ENCODE measurements at regions not wholly inside any gene's neighbourhood (a gene's known extent, or its start where the extent isn't known, plus 50 kb on each side); places are given as distances from the start of the nearest gene placed in this dataset.

GRCh38 chr4:62709618-62710252, 1509.6 kb downstream of the ADGRL3 start:
- H3K4me3 Mint-ChIP-seq = no peak overlapping the region
- H3K36me3 Mint-ChIP-seq (ENCODE audit: low read depth) = no peaks in the 10 kb centered on the region
- no peaks in the 10 kb centered on the region for H3K9me3 Mint-ChIP-seq
- DNase-seq (ENCODE audit: low read depth, low spot score) = peak; percentile 2
- no peaks in the 10 kb centered on the region for H3K27me3 Mint-ChIP-seq (ENCODE audit: low read depth)
- no peak overlapping the region for H3K27ac Mint-ChIP-seq (ENCODE audit: unreplicated experiment)
- peaks cover 7% of the 10 kb centered on the region for H3K4me1 Mint-ChIP-seq
- peak; percentile 87 for TF ChIP-seq CTCF (conservative IDR thresholded peaks at IDR 0.05)

- no peaks in the 10 kb centered on the region for H3K27me3 Mint-ChIP-seq (ENCODE audit: low read depth)
- no peak for DNase-seq (ENCODE audit: low read depth, low spot score)
- peaks cover 7% of the 10 kb centered on the region for H3K4me1 Mint-ChIP-seq
- H3K27ac Mint-ChIP-seq (ENCODE audit: unreplicated experiment) = no peak overlapping the region
- H3K9me3 Mint-ChIP-seq = no peaks in the 10 kb centered on the region
- no peak for TF ChIP-seq CTCF (conservative IDR thresholded peaks at IDR 0.05)
- no peak overlapping the region for H3K4me3 Mint-ChIP-seq
- H3K36me3 Mint-ChIP-seq (ENCODE audit: low read depth) = no peaks in the 10 kb centered on the region
These were observed 1506.3 kb downstream of the ADGRL3 start for GRCh38 chr4:62706423-62706822.

DNA sequence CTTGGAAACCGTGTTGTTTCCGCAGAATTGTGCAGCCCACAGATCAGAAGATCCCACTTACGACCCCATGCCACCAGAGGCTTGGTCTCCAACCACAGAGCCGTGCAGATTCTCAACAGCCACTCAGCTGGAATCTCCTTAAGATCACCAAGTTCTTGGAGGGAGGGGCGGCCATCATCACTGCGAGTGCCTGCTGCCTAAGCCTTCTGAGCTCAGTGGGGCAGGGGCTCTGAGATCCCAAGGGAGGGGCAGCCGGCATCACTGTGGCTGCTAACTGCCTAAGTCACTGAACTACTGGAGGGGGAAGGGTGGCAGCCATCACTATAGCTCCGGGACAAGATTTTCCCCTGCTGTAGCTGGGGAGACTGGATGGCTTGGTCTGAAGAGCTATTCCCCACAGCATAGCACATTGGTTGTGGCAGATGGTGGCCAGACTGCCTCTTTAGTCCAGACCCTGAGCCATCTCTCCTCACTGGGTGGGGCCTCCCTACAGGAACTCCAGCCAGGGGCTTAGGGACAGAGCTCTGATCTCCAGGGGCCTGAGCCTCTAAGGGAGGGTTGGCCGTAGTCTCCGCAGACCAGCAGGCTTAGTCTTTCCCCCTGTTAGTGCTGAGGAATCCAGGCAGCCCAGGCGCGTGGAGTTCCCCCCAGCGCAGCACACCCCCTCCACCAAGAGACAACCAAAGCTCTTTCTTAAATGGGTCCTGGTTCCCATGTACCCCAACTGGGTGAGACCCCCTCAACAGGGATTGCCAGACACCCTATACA, 1483.9 kb downstream of the ADGRL3 start:
- no peaks in the 10 kb centered on the region for H3K27me3 Mint-ChIP-seq (ENCODE audit: low read depth)
- no peak for DNase-seq (ENCODE audit: low read depth, low spot score)
- no peak for TF ChIP-seq CTCF (conservative IDR thresholded peaks at IDR 0.05)
- no peaks in the 10 kb centered on the region for H3K36me3 Mint-ChIP-seq (ENCODE audit: low read depth)
- H3K9me3 Mint-ChIP-seq = peaks cover 2% of the 10 kb centered on the region
- H3K27ac Mint-ChIP-seq (ENCODE audit: unreplicated experiment) = no peak overlapping the region
- no peak overlapping the region for H3K4me3 Mint-ChIP-seq
- H3K4me1 Mint-ChIP-seq = no peaks in the 10 kb centered on the region

GRCh38 chr4:62676962-62677361, 1476.8 kb downstream of the ADGRL3 start:
- H3K36me3 Mint-ChIP-seq (ENCODE audit: low read depth) = no peaks in the 10 kb centered on the region

DNA sequence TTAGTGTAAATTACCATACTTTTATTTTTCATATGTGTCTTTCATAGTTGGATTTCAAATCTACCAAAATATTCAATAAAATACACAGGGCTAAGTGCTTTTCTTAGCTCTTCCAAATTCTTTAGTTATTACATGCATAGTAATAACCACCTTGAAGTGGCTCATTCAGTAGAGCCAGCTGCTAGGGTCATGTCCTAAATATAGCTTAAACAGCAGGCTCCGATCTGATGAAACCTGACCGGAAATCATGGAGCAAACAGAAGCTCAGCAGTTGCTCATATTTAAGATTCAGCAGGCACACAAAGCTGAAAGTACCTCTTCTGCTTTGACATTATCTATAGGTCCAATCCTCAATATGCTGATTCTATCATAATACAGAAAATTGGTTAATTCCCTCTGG, 1470.4 kb downstream of the ADGRL3 start:
- H3K9me3 Mint-ChIP-seq = peaks cover 6% of the 10 kb centered on the region

More at GRCh38 chr4:62676962-62677361, 1476.8 kb downstream of the ADGRL3 start:
- TF ChIP-seq CTCF (conservative IDR thresholded peaks at IDR 0.05) = no peak
- Mint-ChIP-seq H3K4me1 (no peaks in the 10 kb centered on the region), H3K27me3 (ENCODE audit: low read depth) (no peaks in the 10 kb centered on the region), H3K4me3 (no peak overlapping the region), H3K9me3 (peaks cover 12% of the 10 kb centered on the region), H3K27ac (ENCODE audit: unreplicated experiment) (no peak overlapping the region)
- no peak for DNase-seq (ENCODE audit: low read depth, low spot score)

More for the DNA sequence above, 1470.4 kb downstream of the ADGRL3 start:
- DNase-seq (ENCODE audit: low read depth, low spot score) = no peak
- no peak for TF ChIP-seq CTCF (conservative IDR thresholded peaks at IDR 0.05)
- Mint-ChIP-seq H3K36me3 (ENCODE audit: low read depth) (no peaks in the 10 kb centered on the region), H3K27me3 (ENCODE audit: low read depth) (no peaks in the 10 kb centered on the region), H3K4me3 (no peak overlapping the region), H3K4me1 (no peaks in the 10 kb centered on the region), H3K27ac (ENCODE audit: unreplicated experiment) (no peak overlapping the region)

Data from neural crest cell (in vitro differentiated cells).